Skeletal muscle satellite cell (primary cell): ENCODE measurements at regions not wholly inside any gene's neighbourhood (a gene's known extent, or its start where the extent isn't known, plus 50 kb on each side); places are given as distances from the start of the nearest gene placed in this dataset.
"Not testable (repeated sequence)": the region's sequence is repeated elsewhere in the genome, so short reads cannot be mapped to it uniquely, and the experiment has no call there.

Experiments
- H3K27me3 ChIP-seq: 2 replicates; pipeline ENCODE4 v1.7.0; 2013; ENCODE audit warnings: low read length; ENCODE audit not compliant: control insufficient read depth, insufficient read depth
- H3K36me3 ChIP-seq: 2 replicates; pipeline ENCODE4 v1.7.0; 2013; ENCODE audit warnings: mild to moderate bottlenecking, control low read depth, low read length; ENCODE audit not compliant: insufficient read depth
- H3K4me1 ChIP-seq: 2 replicates; pipeline ENCODE4 v1.7.0; 2013; ENCODE audit warnings: low read length; ENCODE audit not compliant: control insufficient read depth, insufficient read depth
- H3K4me2 ChIP-seq: 2 replicates; pipeline ENCODE4 v1.7.0; 2013; ENCODE audit warnings: mild to moderate bottlenecking, low read length
- H3K4me3 ChIP-seq: 2 replicates; pipeline ENCODE4 v1.7.0; 2013; ENCODE audit warnings: low read length
- H3K9ac ChIP-seq: 2 replicates; pipeline ENCODE4 v1.7.0; 2013; ENCODE audit warnings: mild to moderate bottlenecking, low read depth, low read length, moderate library complexity
- H3K9me3 ChIP-seq: replicated peaks from 2 replicates; pipeline ENCODE4 v1.7.0; 2013; ENCODE audit warnings: mild to moderate bottlenecking, control low read depth, low read length

- Histone ChIP-seq H3K9me3 (no peaks in the 10 kb centered on the region), H3K9ac (no peak overlapping the region), H3K4me3 (no peak overlapping the region), H3K4me2 (no peak overlapping the region), H3K4me1 (no peaks in the 10 kb centered on the region), H3K36me3 (no peaks in the 10 kb centered on the region), H3K27me3 (peaks cover 8% of the 10 kb centered on the region)
Measured at GRCh38 chr2:168322325-168323007, 75.1 kb upstream of the STK39 start.

GRCh38 chr2:168323529-168324021, 76.2 kb upstream of the STK39 start:
- Histone ChIP-seq H3K4me3 (no peak overlapping the region), H3K36me3 (no peaks in the 10 kb centered on the region), H3K4me1 (no peaks in the 10 kb centered on the region), H3K9me3 (no peaks in the 10 kb centered on the region), H3K27me3 (peaks cover 8% of the 10 kb centered on the region), H3K4me2 (peak overlapping the region; percentile 11), H3K9ac (no peak overlapping the region)

- no peak overlapping the region for H3K4me3 ChIP-seq
- no peaks in the 10 kb centered on the region for H3K4me1 ChIP-seq
- H3K4me2 ChIP-seq, result no peak overlapping the region
- H3K27me3 ChIP-seq, result peaks cover 5% of the 10 kb centered on the region
- no peak overlapping the region for H3K9ac ChIP-seq
- no peaks in the 10 kb centered on the region for H3K36me3 ChIP-seq
- no peaks in the 10 kb centered on the region for H3K9me3 ChIP-seq
Measured at GRCh38 chr2:168326572-168326971, 79.2 kb upstream of the STK39 start.

GRCh38 chr2:168327328-168327727, 79.9 kb upstream of the STK39 start:
- Histone ChIP-seq H3K4me1 (no peaks in the 10 kb centered on the region), H3K4me2 (no peak overlapping the region), H3K36me3 (no peaks in the 10 kb centered on the region), H3K27me3 (no peaks in the 10 kb centered on the region), H3K9ac (no peak overlapping the region), H3K9me3 (no peaks in the 10 kb centered on the region), H3K4me3 (no peak overlapping the region)

- Histone ChIP-seq H3K9me3 (no peaks in the 10 kb centered on the region), H3K27me3 (no peaks in the 10 kb centered on the region), H3K4me2 (no peak overlapping the region), H3K4me1 (no peaks in the 10 kb centered on the region), H3K9ac (no peak overlapping the region), H3K4me3 (no peak overlapping the region), H3K36me3 (no peaks in the 10 kb centered on the region)
Measured at GRCh38 chr2:168328421-168328820, 81.0 kb upstream of the STK39 start.

- Histone ChIP-seq H3K27me3 (no peaks in the 10 kb centered on the region), H3K4me1 (no peaks in the 10 kb centered on the region), H3K4me2 (no peak overlapping the region), H3K4me3 (no peak overlapping the region), H3K36me3 (no peaks in the 10 kb centered on the region), H3K9me3 (no peaks in the 10 kb centered on the region), H3K9ac (no peak overlapping the region)
Measured at GRCh38 chr2:168330624-168331423, 83.4 kb upstream of the STK39 start.

GRCh38 chr2:168335254-168335653, 87.9 kb upstream of the STK39 start:
- H3K36me3 ChIP-seq, H3K4me2 ChIP-seq, H3K4me3 ChIP-seq, H3K9me3 ChIP-seq, H3K27me3 ChIP-seq, H3K9ac ChIP-seq, H3K4me1 ChIP-seq: not testable (repeated sequence)

GRCh38 chr2:168336786-168337388, 89.5 kb upstream of the STK39 start:
- no peaks in the 10 kb centered on the region for H3K4me1 ChIP-seq
- H3K4me3 ChIP-seq, result no peak overlapping the region
- no peaks in the 10 kb centered on the region for H3K36me3 ChIP-seq
- H3K27me3 ChIP-seq, result no peaks in the 10 kb centered on the region
- H3K4me2 ChIP-seq, result no peak overlapping the region
- H3K9me3 ChIP-seq, result no peaks in the 10 kb centered on the region
- H3K9ac ChIP-seq, result no peak overlapping the region

- Histone ChIP-seq H3K4me2 (no peak overlapping the region), H3K9me3 (no peaks in the 10 kb centered on the region), H3K9ac (no peak overlapping the region), H3K4me3 (no peak overlapping the region), H3K4me1 (peaks cover under 1% of the 10 kb centered on the region), H3K27me3 (no peaks in the 10 kb centered on the region), H3K36me3 (no peaks in the 10 kb centered on the region)
Measured at GRCh38 chr2:168338292-168338691, 90.9 kb upstream of the STK39 start.

- no peaks in the 10 kb centered on the region for H3K9me3 ChIP-seq
- peaks cover 6% of the 10 kb centered on the region for H3K4me1 ChIP-seq
- H3K4me2 ChIP-seq, result no peak overlapping the region
- H3K9ac ChIP-seq, result no peak overlapping the region
- no peak overlapping the region for H3K4me3 ChIP-seq
- H3K27me3 ChIP-seq, result no peaks in the 10 kb centered on the region
- no peaks in the 10 kb centered on the region for H3K36me3 ChIP-seq
Measured at GRCh38 chr2:168338803-168339437, 91.5 kb upstream of the STK39 start.

GRCh38 chr2:168340931-168341330, 93.5 kb upstream of the STK39 start:
- H3K9ac ChIP-seq, result no peak overlapping the region
- peaks cover 8% of the 10 kb centered on the region for H3K4me1 ChIP-seq
- H3K36me3 ChIP-seq, result no peaks in the 10 kb centered on the region
- no peaks in the 10 kb centered on the region for H3K9me3 ChIP-seq
- H3K27me3 ChIP-seq, result no peaks in the 10 kb centered on the region
- H3K4me3 ChIP-seq, result no peak overlapping the region
- H3K4me2 ChIP-seq, result no peak overlapping the region
